H1 (cell line): ENCODE measurements at regions not wholly inside any gene's neighbourhood (a gene's known extent, or its start where the extent isn't known, plus 50 kb on each side); places are given as distances from the start of the nearest gene placed in this dataset.

Experiments used
- FOSL1 ChIP-seq: IDR thresholded peaks from 2 replicates; pipeline ENCODE4 v1.6.1; 2011; ENCODE audit warnings: mild to moderate bottlenecking, low read depth, low read length, moderate library complexity; ENCODE audit not compliant: insufficient read depth
- NANOG ChIP-seq: IDR thresholded peaks from 2 replicates; pipeline ENCODE4 v1.6.1; 2011; ENCODE audit warnings: low read length, low read depth, mild to moderate bottlenecking, inconsistent platforms; ENCODE audit not compliant: insufficient read depth, poor library complexity, severe bottlenecking
- ZNF274 ChIP-seq: IDR thresholded peaks from 2 replicates; pipeline ENCODE4 v1.7.0; 2012; ENCODE audit warnings: low read length, borderline replicate concordance; ENCODE audit errors: extremely low read depth

- TF ChIP-seq ZNF274 (no peak), NANOG (no peak), FOSL1 (no peak)
Observed at GRCh38 chr14:41343857-41344256, 262.8 kb upstream of the LRFN5 start (continued).
